ENCODE measurements at regions not wholly inside any gene's neighbourhood (a gene's known extent, or its start where the extent isn't known, plus 50 kb on each side); places are given as distances from the start of the nearest gene placed in this dataset.

DNA sequence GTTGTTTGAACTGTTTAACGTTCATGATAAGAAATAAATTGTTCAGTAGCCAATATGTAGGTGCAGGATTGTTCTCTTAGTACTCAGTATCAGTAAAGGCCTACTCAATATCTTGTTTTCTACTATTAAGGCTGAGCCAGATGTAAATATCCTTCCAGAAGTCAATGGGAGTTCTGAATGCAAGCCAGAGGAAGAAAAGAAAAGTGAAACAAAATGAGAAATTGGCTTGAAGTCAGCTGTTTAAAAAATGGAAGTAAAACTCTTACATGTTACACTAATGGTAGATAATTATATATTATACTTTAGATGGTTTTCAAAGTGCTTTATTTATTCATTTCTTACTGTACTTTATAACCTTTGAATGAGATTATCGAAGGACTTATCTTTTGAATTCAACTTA, 1417.9 kb downstream of the ADGRL3 start (continued):
- TF ChIP-seq, protein P1, sequence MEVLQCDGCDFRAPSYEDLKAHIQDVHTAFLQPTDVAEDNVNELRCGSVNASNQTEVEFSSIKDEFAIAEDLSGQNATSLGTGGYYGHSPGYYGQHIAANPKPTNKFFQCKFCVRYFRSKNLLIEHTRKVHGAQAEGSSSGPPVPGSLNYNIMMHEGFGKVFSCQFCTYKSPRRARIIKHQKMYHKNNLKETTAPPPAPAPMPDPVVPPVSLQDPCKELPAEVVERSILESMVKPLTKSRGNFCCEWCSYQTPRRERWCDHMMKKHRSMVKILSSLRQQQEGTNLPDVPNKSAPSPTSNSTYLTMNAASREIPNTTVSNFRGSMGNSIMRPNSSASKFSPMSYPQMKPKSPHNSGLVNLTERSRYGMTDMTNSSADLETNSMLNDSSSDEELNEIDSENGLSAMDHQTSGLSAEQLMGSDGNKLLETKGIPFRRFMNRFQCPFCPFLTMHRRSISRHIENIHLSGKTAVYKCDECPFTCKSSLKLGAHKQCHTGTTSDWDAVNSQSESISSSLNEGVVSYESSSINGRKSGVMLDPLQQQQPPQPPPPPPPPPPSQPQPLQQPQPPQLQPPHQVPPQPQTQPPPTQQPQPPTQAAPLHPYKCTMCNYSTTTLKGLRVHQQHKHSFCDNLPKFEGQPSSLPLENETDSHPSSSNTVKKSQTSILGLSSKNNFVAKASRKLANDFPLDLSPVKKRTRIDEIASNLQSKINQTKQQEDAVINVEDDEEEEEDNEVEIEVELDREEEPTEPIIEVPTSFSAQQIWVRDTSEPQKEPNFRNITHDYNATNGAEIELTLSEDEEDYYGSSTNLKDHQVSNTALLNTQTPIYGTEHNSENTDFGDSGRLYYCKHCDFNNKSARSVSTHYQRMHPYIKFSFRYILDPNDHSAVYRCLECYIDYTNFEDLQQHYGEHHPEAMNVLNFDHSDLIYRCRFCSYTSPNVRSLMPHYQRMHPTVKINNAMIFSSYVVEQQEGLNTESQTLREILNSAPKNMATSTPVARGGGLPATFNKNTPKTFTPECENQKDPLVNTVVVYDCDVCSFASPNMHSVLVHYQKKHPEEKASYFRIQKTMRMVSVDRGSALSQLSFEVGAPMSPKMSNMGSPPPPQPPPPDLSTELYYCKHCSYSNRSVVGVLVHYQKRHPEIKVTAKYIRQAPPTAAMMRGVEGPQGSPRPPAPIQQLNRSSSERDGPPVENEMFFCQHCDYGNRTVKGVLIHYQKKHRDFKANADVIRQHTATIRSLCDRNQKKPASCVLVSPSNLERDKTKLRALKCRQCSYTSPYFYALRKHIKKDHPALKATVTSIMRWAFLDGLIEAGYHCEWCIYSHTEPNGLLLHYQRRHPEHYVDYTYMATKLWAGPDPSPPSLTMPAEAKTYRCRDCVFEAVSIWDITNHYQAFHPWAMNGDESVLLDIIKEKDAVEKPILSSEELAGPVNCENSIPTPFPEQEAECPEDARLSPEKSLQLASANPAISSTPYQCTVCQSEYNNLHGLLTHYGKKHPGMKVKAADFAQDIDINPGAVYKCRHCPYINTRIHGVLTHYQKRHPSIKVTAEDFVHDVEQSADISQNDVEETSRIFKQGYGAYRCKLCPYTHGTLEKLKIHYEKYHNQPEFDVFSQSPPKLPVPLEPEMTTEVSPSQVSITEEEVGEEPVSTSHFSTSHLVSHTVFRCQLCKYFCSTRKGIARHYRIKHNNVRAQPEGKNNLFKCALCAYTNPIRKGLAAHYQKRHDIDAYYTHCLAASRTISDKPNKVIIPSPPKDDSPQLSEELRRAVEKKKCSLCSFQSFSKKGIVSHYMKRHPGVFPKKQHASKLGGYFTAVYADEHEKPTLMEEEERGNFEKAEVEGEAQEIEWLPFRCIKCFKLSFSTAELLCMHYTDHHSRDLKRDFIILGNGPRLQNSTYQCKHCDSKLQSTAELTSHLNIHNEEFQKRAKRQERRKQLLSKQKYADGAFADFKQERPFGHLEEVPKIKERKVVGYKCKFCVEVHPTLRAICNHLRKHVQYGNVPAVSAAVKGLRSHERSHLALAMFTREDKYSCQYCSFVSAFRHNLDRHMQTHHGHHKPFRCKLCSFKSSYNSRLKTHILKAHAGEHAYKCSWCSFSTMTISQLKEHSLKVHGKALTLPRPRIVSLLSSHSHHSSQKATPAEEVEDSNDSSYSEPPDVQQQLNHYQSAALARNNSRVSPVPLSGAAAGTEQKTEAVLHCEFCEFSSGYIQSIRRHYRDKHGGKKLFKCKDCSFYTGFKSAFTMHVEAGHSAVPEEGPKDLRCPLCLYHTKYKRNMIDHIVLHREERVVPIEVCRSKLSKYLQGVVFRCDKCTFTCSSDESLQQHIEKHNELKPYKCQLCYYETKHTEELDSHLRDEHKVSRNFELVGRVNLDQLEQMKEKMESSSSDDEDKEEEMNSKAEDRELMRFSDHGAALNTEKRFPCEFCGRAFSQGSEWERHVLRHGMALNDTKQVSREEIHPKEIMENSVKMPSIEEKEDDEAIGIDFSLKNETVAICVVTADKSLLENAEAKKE (CRISPR knock-in tag; IDR thresholded peaks at IDR 0.05), result no peak

DNA sequence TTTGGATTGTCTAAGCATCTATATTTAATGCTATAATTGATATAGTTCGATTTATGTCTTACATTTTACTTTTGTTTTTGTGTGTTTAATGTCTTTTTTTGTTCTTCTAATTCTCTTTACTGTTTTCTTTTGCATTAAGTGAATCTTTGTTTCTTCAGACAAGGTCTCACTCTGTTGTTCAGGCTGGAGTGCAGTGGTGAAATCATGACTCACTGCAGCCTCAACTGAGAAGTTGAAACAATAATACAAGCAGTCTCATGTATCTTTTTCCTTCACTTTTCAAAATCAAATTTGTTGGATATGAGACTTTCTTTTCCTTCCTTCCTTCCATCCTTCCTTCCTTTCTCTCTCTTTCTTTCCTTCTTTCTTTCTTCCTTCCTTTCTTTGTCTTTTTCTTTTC, 1401.6 kb downstream of the ADGRL3 start:
- Histone ChIP-seq H3F3A (replicated peaks; ENCODE audit: low read depth) (no peaks in the 10 kb centered on the region), H2AFZ (peak overlapping the region; percentile 60; the same call in 1 of the 2 replicates), H3K79me2 (replicated peaks; ENCODE audit: insufficient read depth) (no peaks in the 10 kb centered on the region), H4K20me1 (replicated peaks; ENCODE audit: insufficient read depth) (no peaks in the 10 kb centered on the region), H3K9me2 (ENCODE audit: insufficient read depth) (no peaks in the 10 kb centered on the region), H3K27me3 (ENCODE audit: insufficient read depth) (no peaks in the 10 kb centered on the region), H3K4me3 (no peak overlapping the region), H3K36me3 (ENCODE audit: insufficient read depth) (no peaks in the 10 kb centered on the region), H3K4me2 (no peak overlapping the region), H3K27ac (ENCODE audit: low read depth) (no peak overlapping the region), H3K4me1 (ENCODE audit: insufficient read depth) (no peaks in the 10 kb centered on the region)
- DNase-seq (ENCODE audit: low spot score) (no peak), ATAC-seq (no peak)
- Mint-ChIP-seq H3K9me3 (peaks cover 4% of the 10 kb centered on the region; the same call in 2 of the 3 replicates), H3K27me3 (ENCODE audit: insufficient read depth, low read depth, poor library complexity) (no peaks in the 10 kb centered on the region), H3K27ac (no peak overlapping the region; the same call in 1 of the 2 replicates), H3K4me1 (peaks cover 3% of the 10 kb centered on the region; the same call in 1 of the 3 replicates), H3K4me3 (no peak overlapping the region), H3K36me3 (ENCODE audit: low read depth) (peaks cover 3% of the 10 kb centered on the region; the same call in 2 of the 3 replicates)
- no peak for TF ChIP-seq EZH2 (IDR thresholded peaks at IDR 0.05; ENCODE audit: low read depth, unreplicated experiment)
- TF ChIP-seq, protein P2, sequence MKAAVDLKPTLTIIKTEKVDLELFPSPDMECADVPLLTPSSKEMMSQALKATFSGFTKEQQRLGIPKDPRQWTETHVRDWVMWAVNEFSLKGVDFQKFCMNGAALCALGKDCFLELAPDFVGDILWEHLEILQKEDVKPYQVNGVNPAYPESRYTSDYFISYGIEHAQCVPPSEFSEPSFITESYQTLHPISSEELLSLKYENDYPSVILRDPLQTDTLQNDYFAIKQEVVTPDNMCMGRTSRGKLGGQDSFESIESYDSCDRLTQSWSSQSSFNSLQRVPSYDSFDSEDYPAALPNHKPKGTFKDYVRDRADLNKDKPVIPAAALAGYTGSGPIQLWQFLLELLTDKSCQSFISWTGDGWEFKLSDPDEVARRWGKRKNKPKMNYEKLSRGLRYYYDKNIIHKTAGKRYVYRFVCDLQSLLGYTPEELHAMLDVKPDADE (IDR thresholded peaks at IDR 0.05), result no peak
- no peak for TF ChIP-seq REST (IDR thresholded peaks at IDR 0.05; ENCODE audit: unreplicated experiment)
- no peak for TF ChIP-seq ZNF331 (CRISPR knock-in tag; IDR thresholded peaks at IDR 0.05; ENCODE audit: low read depth)
- no peak for TF ChIP-seq NANOG (IDR thresholded peaks at IDR 0.05; ENCODE audit: borderline replicate concordance)
- TF ChIP-seq CTCF (conservative IDR thresholded peaks at IDR 0.05; ENCODE audit: low read depth in 2 of 2), result no peak
- no peak for TF ChIP-seq ZNF114 (CRISPR knock-in tag; IDR thresholded peaks at IDR 0.05)
- no peak for TF ChIP-seq POLR2AphosphoS5 (IDR thresholded peaks at IDR 0.05; ENCODE audit: low read depth)
- TF ChIP-seq EZH2phosphoT487 (IDR thresholded peaks at IDR 0.05; ENCODE audit: unreplicated experiment), result no peak
- TF ChIP-seq JUNB (IDR thresholded peaks at IDR 0.05; ENCODE audit: unreplicated experiment), result no peak
- no peak for TF ChIP-seq CREB1 (CRISPR knock-in tag; IDR thresholded peaks at IDR 0.05; ENCODE audit: low read depth)
